SH-SY5Y (cell line): ENCODE measurements at regions not wholly inside any gene's neighbourhood (a gene's known extent, or its start where the extent isn't known, plus 50 kb on each side); places are given as distances from the start of the nearest gene placed in this dataset.

Experiments used
- GATA2 ChIP-seq: IDR thresholded peaks from 2 replicates; pipeline ENCODE4 v1.6.1; 2011; ENCODE audit warnings: mild to moderate bottlenecking, low read depth, low read length
- GATA3 ChIP-seq: IDR thresholded peaks from 2 replicates; pipeline ENCODE4 v1.6.1; 2011; ENCODE audit warnings: low read depth, mild to moderate bottlenecking, low read length, moderate library complexity

DNA sequence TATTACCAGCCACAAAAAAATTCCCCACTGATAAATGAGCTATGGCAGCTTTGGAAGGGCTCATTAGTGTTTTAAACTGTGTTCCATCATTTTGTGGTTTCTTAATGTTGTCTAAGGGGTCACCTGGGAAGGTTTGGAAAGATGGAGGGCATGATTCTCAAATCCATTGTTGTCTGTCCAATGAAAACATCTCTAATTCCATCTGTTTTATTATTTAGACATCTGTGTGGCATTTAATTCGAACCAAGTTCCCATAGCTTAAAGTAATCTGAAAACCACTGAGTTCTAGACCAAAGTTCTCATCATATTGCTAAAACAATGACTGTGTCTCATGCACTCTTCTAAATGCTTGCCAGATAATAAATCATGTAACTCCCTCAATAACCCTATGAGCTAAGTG, 103.8 kb upstream of the PPP3CA start:
- TF ChIP-seq GATA2: no peak

DNA sequence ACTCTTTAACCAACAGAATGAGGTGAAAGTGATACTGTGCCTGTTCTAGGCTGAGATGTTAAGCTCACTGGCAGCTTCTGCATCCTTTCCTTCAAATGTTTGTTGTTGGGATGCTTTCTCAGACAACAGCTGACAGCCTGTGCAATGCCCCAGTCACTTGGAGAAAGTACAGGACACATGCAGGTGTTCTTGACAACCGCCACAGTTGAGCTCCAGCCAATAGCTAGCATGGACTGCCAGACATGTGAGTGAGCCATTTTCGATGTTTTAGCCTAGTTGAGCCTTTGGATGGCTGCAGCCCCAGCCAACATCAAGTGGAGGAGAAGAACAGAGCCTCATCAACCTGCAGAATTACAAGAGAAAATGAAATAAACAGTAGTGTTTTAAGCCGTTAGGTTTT, 94.1 kb upstream of the PPP3CA start:
- TF ChIP-seq GATA3 (no peak), GATA2 (no peak)

DNA sequence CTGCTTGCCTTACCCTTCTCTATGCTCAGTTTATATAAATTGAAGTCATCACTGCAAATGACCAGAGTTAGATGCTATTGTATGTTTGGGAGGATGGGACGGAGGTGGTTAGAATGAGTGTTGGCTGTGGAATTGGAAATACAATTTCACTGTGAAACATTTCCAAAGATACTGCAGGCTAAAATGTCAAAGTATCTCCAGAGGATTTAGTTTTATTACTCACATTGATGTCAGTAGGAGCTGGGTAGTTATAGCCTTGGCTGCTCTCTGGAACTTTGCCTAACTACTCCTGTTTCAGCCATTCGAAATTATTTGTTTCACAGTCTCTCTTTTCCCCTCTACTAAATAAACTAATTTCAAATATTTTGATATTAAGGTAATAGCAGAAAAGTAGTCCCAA, 92.6 kb upstream of the PPP3CA start:
- TF ChIP-seq GATA3 (no peak), GATA2 (no peak)

DNA sequence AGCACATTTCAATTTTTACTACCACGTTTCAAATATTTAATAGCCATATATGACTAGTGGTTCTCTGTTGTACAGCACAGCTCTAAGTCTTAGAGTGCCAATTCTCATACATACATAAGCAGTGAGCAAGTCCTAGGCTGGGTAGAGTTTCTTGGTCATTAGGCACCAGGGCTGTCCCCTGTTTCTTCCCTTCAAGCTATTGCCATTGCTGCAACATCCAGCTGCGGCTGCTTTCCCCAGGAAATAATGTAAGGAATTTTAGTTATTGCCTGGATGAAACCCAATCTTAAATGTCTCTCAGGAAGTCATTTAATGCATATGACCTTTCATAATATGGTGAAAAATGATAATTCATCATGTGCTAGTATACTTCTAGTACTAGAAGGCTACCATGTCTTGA, 74.1 kb upstream of the PPP3CA start:
- TF ChIP-seq GATA3 (no peak), GATA2 (no peak)

DNA sequence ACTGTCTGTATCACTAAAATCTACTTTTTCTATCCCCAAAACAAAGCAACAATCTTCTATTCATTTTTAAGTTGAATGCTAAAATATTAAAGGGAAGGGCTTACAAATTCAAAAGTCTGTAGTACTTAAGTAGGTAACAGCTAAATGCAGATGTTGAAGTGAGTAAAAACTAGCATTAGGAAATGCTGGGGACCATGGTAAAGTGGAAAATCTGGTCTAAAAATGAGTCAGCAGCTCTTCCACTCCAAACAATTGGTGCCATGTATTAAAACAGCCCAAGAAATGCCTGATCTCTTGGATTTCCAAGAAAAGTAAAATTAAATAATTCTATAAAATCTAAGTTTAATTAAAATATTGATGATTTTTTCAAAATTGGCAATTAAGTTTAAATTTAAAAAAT, 73.3 kb upstream of the PPP3CA start:
- no peak for TF ChIP-seq GATA2
- TF ChIP-seq GATA3: no peak

DNA sequence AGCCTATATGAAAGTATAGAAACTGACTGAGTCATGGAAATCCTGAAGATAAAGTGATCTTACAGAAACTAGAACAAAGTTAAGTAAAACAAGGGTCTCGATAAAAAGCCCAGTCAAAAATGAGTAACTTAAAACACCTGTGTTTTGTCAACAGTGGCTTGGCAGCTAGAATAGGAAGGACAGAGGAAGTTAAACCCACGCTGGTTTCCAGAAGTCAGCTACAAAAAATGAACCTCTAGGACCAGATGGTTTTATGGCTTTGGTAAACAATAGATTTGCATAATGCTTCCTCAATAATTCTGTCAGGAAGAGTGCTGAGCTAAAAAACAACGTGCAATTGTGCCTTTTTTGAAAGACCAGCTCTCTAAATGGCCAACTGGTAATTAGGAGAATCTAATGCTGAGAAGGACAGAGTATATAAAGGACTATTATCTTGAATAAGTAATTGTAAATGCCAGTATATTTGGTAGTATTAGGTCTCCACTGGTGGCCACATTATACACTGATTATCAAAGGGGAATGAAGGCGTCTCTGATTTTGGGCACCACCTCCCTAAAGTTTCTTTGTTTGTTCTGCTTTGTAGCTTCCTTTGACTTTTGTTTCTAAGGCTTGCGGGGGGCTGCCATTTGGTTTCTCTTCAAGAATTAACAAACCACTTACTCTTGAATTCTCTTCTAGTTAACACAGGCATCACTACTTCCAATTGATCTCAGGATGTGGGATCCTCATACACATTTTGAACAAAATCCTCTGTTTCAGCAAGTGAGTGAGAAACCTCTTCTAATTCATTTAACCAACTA, 72.2 kb upstream of the PPP3CA start:
- TF ChIP-seq GATA2 (no peak), GATA3 (no peak)

DNA sequence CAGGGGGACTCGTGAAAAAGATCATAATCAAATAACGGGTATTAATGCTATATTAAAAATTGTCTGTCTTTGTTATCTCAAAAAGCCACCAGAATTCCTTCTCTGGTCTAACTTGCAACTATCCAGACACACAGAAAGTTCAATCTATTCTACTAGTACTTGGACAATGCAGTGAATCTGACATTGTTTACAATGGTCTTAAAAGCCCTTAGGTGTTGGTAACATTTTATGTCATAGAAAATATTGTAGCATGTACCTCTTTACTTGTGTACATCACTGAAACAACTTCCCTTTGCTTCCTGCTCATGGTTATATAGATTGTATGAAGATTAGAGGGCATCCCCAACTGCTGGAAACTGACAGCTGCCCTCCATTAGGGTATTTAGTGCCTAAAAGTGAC, 71.1 kb upstream of the PPP3CA start:
- TF ChIP-seq GATA3 (no peak), GATA2 (no peak)

DNA sequence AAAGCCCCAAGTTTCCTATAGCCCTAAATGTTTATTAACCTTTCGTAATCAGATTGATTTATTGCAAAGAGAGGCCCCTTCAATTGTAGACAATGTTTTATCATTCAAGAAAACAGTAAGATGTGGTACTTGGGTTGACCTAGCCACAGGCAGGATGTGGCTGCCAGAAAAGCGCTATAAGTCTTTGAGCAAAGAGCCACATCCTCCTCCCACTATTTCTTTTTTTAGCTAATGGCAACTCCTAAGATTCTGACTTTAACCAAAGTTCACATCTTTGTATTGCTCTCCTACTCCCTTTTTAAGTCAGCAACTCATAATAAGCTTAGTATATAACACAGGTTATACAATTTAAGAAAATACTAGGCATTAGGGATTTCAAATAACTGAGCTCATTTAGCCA, 70.7 kb upstream of the PPP3CA start:
- no peak for TF ChIP-seq GATA2
- TF ChIP-seq GATA3: no peak

DNA sequence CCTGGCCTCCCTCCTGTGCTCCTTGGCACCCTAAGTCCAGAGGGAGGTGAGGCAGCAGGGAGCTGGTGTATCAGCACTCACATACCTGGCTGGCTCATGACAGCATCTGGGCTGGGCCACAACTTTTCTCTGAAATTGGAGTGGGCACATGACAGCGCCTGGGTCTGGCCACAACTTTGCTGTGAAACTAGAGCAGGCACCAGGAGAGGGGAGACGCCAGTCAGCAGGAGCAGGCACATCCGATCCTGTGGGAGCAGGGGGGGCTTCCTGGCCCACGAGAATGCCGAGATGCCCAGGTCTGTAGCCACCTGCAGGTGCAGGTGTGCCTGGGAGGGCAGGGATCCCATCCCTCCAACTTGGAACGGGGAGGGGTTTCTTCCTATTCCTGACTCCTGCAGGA, 69.7 kb upstream of the PPP3CA start:
- no peak for TF ChIP-seq GATA3
- no peak for TF ChIP-seq GATA2

DNA sequence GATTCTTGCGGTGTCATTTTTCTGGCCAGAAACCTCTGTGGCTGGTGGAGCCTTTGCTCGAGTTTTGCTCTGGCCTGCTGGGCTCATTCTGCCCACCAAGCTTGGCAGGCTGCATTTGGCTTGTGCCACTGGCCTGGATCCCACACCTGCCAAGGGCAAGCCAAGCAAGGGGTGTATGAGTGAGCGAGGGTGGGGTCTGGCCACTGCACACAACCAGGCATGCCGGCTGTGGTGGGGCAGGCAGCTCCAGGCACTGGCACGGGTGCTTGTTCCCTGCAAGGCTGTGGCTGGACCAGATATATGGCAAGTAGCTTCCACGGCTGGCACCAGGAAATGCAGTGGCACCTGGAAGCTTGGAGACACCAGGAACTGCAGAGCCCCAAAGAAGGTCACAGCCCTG, 68.6 kb upstream of the PPP3CA start:
- TF ChIP-seq GATA2 (no peak), GATA3 (no peak)

DNA sequence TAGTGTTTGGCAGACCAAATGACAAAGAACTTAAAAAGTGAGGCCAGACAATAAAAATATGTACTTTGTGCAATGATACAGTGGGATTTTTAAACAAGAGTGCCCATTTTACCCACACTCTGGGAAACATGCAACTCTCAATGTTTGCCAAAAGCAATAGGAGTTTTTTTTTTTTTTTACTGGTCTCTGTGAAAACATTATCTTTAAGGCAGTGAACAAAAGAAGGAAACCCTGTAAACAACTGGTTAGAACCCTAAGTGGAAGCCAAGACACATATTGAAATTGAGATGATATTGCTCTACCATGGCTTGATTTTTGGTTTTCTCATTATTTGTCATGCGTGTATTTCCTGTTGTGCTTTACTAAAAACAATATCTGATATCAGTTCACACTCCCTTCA, 67.2 kb upstream of the PPP3CA start:
- TF ChIP-seq GATA3 (no peak), GATA2 (no peak)

DNA sequence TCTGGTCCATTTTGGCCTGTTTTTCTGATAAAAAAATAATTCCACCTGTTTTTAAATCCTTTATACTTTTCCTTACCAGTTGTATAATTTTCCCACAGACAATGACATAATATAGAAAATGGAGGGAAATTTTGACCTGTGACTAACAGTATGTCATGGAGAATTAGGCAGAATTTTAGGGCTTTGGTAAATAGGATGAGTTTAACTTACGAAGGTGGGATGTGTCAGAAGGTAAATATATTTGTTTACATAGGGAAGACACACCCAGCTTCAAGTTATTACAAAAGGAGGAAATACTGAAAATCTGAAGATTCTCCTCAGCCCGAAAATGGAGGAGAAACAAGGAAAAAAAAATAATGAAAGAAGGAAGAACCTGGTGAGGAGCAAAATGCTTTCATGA, 64.6 kb upstream of the PPP3CA start:
- TF ChIP-seq GATA2: no peak
- TF ChIP-seq GATA3: no peak

DNA sequence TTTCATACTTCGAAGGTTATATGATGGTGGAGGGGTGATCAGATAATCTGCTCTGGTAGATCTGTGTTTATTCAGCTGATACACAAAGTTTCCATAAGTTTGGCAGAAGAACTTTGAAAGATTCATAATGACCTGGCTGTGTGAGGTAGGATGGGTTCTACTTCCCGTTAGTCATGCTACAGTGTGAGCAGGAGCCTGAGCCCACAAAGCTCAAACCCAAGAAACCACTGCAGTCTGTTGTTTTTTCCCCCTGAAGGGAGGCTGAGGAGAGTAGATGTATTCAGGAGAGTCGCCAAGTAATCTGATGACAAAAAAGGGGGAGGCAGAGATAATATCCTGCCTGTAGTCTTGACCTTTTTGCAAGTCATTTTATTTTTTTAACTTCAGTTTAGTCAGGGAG, 52.8 kb upstream of the PPP3CA start:
- no peak for TF ChIP-seq GATA3
- TF ChIP-seq GATA2: no peak

DNA sequence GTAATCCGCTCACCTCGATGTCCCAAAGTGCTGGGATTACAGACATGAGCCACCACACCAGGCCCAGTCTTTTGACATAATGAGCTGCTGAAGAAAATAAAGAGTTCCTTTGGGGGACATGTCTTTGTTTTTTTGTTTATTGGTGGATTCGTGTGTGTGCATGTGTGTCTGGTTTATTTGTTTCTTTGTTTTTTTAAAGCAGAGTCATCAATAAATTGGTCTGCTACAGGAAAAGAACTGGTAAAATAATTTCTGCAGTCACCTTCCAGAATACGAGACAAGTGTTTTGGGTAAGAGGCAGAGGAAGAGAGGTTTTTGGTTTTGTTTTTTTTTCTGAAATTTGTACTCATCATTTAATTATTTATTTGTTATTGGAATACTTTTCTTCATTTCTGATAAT, 51.5 kb upstream of the PPP3CA start:
- no peak for TF ChIP-seq GATA3
- TF ChIP-seq GATA2: no peak
